ENCODE measurements at regions not wholly inside any gene's neighbourhood (a gene's known extent, or its start where the extent isn't known, plus 50 kb on each side); places are given as distances from the start of the nearest gene placed in this dataset.

GRCh38 chr2:216576616-216577015, 56.6 kb upstream of the IGFBP2 start:
- no peak for DNase-seq

GRCh38 chr2:216578325-216578724, 54.9 kb upstream of the IGFBP2 start:
- DNase-seq, result no peak

- no peak for DNase-seq
These were observed 50.1 kb upstream of the IGFBP2 start for GRCh38 chr2:216583147-216583546.

Data from CD4-positive, alpha-beta T cell treated with Interleukin-17A for 1 hour (primary cell).